ENCODE measurements at regions not wholly inside any gene's neighbourhood (a gene's known extent, or its start where the extent isn't known, plus 50 kb on each side); places are given as distances from the start of the nearest gene placed in this dataset.

DNA sequence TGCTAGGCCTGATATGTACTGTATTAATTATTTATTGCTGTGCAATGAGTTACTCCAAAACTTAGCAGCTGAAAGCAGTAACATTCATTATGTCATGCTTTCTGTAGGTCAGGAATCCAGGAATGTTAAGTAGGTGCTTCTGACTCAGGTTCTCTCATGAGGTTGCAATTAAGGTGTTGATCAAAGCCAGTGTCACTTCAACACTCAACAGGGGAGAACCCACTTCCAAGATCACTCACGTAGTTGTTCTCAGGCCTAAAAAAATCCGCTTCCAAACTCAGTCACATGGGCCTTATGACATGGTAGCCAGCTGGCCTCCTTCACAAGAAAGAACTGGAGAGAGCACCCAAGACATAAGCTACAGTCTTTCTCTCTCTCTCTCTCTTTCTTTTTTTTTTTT lies 211.1 kb upstream of the NBEA start:
- Histone ChIP-seq H3K9me3 (ENCODE audit: insufficient read depth, low read length, severe bottlenecking) (no peaks in the 10 kb centered on the region), H3K79me2 (ENCODE audit: insufficient read depth, low read length) (no peaks in the 10 kb centered on the region), H3K4me2 (ENCODE audit: insufficient read depth, low read length) (no peak overlapping the region), H3K4me1 (ENCODE audit: insufficient read depth, low read length) (no peaks in the 10 kb centered on the region), H3K27ac (ENCODE audit: low read length) (no peak overlapping the region), H4K20me1 (ENCODE audit: insufficient read depth, low read length) (no peaks in the 10 kb centered on the region), H3K36me3 (ENCODE audit: insufficient read depth, low read length) (no peaks in the 10 kb centered on the region), H3K27me3 (ENCODE audit: insufficient read depth, low read length, poor library complexity) (no peaks in the 10 kb centered on the region), H3K9ac (ENCODE audit: low read depth, low read length) (no peak overlapping the region), H2AFZ (ENCODE audit: low read depth, low read length) (no peak overlapping the region), H3K4me3 (ENCODE audit: low read depth in 1 of 2, low read length in 2 of 2) (no peak overlapping the region)
- TF ChIP-seq, protein P1, sequence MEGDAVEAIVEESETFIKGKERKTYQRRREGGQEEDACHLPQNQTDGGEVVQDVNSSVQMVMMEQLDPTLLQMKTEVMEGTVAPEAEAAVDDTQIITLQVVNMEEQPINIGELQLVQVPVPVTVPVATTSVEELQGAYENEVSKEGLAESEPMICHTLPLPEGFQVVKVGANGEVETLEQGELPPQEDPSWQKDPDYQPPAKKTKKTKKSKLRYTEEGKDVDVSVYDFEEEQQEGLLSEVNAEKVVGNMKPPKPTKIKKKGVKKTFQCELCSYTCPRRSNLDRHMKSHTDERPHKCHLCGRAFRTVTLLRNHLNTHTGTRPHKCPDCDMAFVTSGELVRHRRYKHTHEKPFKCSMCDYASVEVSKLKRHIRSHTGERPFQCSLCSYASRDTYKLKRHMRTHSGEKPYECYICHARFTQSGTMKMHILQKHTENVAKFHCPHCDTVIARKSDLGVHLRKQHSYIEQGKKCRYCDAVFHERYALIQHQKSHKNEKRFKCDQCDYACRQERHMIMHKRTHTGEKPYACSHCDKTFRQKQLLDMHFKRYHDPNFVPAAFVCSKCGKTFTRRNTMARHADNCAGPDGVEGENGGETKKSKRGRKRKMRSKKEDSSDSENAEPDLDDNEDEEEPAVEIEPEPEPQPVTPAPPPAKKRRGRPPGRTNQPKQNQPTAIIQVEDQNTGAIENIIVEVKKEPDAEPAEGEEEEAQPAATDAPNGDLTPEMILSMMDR (IDR thresholded peaks at IDR 0.05; ENCODE audit: borderline replicate concordance, extremely low read depth, low read length, poor library complexity, severe bottlenecking): no peak
- no peak for TF ChIP-seq EZH2 (IDR thresholded peaks at IDR 0.05; ENCODE audit: borderline replicate concordance, low read depth, low read length, severe bottlenecking)
- DNase-seq: no peak
- no peak for ATAC-seq (ENCODE audit: insufficient read depth, low read depth)

DNA sequence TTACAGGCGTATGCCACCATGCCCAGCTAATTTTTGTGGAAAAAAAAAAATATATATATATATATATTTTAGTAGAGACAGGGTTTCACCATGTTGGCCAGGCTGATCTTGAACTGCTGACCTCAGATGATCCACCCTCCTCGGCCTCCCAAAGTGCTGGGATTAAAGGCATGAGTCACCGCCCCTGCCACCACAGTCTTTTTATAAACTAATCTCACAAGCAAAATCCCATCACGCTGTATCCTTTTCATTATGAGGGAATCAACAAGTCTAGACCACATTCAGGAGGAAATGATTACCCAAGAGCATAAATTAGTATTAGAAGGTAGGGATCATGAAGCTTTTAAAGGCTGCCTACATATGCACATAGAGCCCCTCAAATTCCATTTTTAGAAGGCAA lies 210.6 kb upstream of the NBEA start:
- Histone ChIP-seq H3K27me3 (ENCODE audit: insufficient read depth, low read length, poor library complexity) (no peaks in the 10 kb centered on the region), H4K20me1 (ENCODE audit: insufficient read depth, low read length) (no peaks in the 10 kb centered on the region), H3K4me3 (ENCODE audit: low read depth in 1 of 2, low read length in 2 of 2) (no peak overlapping the region), H3K4me1 (ENCODE audit: insufficient read depth, low read length) (no peaks in the 10 kb centered on the region), H3K4me2 (ENCODE audit: insufficient read depth, low read length) (no peak overlapping the region), H3K9ac (ENCODE audit: low read depth, low read length) (no peak overlapping the region), H3K79me2 (ENCODE audit: insufficient read depth, low read length) (no peaks in the 10 kb centered on the region), H3K27ac (ENCODE audit: low read length) (no peak overlapping the region), H3K9me3 (ENCODE audit: insufficient read depth, low read length, severe bottlenecking) (no peaks in the 10 kb centered on the region), H3K36me3 (ENCODE audit: insufficient read depth, low read length) (no peaks in the 10 kb centered on the region), H2AFZ (ENCODE audit: low read depth, low read length) (no peak overlapping the region)
- ATAC-seq (ENCODE audit: insufficient read depth, low read depth) (no peak), DNase-seq (no peak)
- no peak for TF ChIP-seq EZH2 (IDR thresholded peaks at IDR 0.05; ENCODE audit: borderline replicate concordance, low read depth, low read length, severe bottlenecking)
- TF ChIP-seq, protein P1 (IDR thresholded peaks at IDR 0.05; ENCODE audit: borderline replicate concordance, extremely low read depth, low read length, poor library complexity, severe bottlenecking): no peak

DNA sequence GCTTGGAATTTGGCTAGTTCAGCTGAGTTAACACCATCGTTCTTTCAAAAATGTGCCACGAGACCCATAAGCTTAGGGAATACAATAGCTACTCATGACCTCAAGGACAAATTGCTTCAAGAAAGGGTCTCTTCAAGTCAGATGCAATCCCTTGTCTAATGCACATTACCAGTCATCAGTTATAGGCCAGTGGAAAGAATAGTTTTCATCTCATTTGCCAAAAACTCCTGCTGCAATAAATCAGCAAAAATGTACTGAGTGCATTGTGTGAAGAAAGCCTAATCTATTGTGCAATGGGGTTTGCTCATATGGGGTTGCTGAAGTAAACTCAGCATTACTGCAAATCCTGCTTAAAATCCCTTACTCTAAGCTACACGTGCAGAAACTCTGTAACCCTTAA lies 208.3 kb upstream of the NBEA start:
- H3K27me3 ChIP-seq (ENCODE audit: insufficient read depth, low read length, poor library complexity): no peaks in the 10 kb centered on the region
- H3K9me3 ChIP-seq (ENCODE audit: insufficient read depth, low read length, severe bottlenecking): no peaks in the 10 kb centered on the region
- no peak overlapping the region for H3K27ac ChIP-seq (ENCODE audit: low read length)
- H4K20me1 ChIP-seq (ENCODE audit: insufficient read depth, low read length): no peaks in the 10 kb centered on the region
- H3K4me1 ChIP-seq (ENCODE audit: insufficient read depth, low read length): no peaks in the 10 kb centered on the region
- ATAC-seq (ENCODE audit: insufficient read depth, low read depth): no peak
- H2AFZ ChIP-seq (ENCODE audit: low read depth, low read length): no peak overlapping the region
- TF ChIP-seq, protein P1 (IDR thresholded peaks at IDR 0.05; ENCODE audit: borderline replicate concordance, extremely low read depth, low read length, poor library complexity, severe bottlenecking): no peak
- no peak for TF ChIP-seq EZH2 (IDR thresholded peaks at IDR 0.05; ENCODE audit: borderline replicate concordance, low read depth, low read length, severe bottlenecking)
- H3K4me2 ChIP-seq (ENCODE audit: insufficient read depth, low read length): no peak overlapping the region
- H3K9ac ChIP-seq (ENCODE audit: low read depth, low read length): no peak overlapping the region
- H3K79me2 ChIP-seq (ENCODE audit: insufficient read depth, low read length): no peaks in the 10 kb centered on the region
- no peak for DNase-seq
- no peaks in the 10 kb centered on the region for H3K36me3 ChIP-seq (ENCODE audit: insufficient read depth, low read length)
- H3K4me3 ChIP-seq (ENCODE audit: low read depth in 1 of 2, low read length in 2 of 2): no peak overlapping the region

DNA sequence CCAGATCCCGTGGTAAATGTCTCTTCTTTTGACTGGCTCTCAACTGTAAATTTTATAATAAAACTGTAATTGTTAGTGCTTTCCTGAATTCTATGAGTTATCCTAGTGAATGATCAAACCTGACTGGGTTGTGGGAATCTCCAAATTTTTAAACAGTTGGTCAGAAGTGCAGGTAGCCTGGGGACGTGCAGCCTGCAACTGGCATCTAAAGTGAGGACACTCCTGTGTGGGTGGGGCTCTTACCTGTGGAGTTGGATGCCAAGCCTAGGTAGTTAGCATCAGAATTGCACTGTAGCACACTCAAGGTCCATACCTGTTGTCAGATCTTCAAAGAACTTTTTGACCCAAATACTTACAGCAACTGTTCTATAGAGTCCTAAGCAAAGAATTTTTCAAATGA lies 207.1 kb upstream of the NBEA start:
- H3K4me3 ChIP-seq (ENCODE audit: low read depth in 1 of 2, low read length in 2 of 2): no peak overlapping the region
- DNase-seq (no peak), ATAC-seq (ENCODE audit: insufficient read depth, low read depth) (no peak)

More for the DNA sequence above, 207.1 kb upstream of the NBEA start:
- Histone ChIP-seq H3K36me3 (ENCODE audit: insufficient read depth, low read length) (no peaks in the 10 kb centered on the region), H4K20me1 (ENCODE audit: insufficient read depth, low read length) (no peaks in the 10 kb centered on the region), H3K4me1 (ENCODE audit: insufficient read depth, low read length) (no peaks in the 10 kb centered on the region), H3K9ac (ENCODE audit: low read depth, low read length) (no peak overlapping the region), H3K27ac (ENCODE audit: low read length) (no peak overlapping the region), H3K27me3 (ENCODE audit: insufficient read depth, low read length, poor library complexity) (no peaks in the 10 kb centered on the region), H2AFZ (ENCODE audit: low read depth, low read length) (no peak overlapping the region), H3K79me2 (ENCODE audit: insufficient read depth, low read length) (no peaks in the 10 kb centered on the region), H3K9me3 (ENCODE audit: insufficient read depth, low read length, severe bottlenecking) (no peaks in the 10 kb centered on the region), H3K4me2 (ENCODE audit: insufficient read depth, low read length) (no peak overlapping the region)
- TF ChIP-seq, protein P1 (IDR thresholded peaks at IDR 0.05; ENCODE audit: borderline replicate concordance, extremely low read depth, low read length, poor library complexity, severe bottlenecking): no peak
- TF ChIP-seq EZH2 (IDR thresholded peaks at IDR 0.05; ENCODE audit: borderline replicate concordance, low read depth, low read length, severe bottlenecking): no peak

Data from DND-41 (cell line).